HG02759 (cell line): ENCODE measurements at regions not wholly inside any gene's neighbourhood (a gene's known extent, or its start where the extent isn't known, plus 50 kb on each side); places are given as distances from the start of the nearest gene placed in this dataset.

Experiments
- ATAC-seq: cut with Tn5 transposase; IDR thresholded peaks from one replicate; pipeline ENCODE4 v1.9.1; 2021; ENCODE audit warnings: mild to moderate bottlenecking, moderate library complexity; ENCODE audit not compliant: unreplicated experiment

- no peak for ATAC-seq
Measured at GRCh38 chr11:79592824-79593223, 152.0 kb upstream of the TENM4 start.

- no peak for ATAC-seq
Measured at GRCh38 chr11:79592406-79592805, 151.6 kb upstream of the TENM4 start.

- no peak for ATAC-seq
Measured at GRCh38 chr11:79582434-79582833, 141.6 kb upstream of the TENM4 start.

GRCh38 chr11:79579063-79579462, 138.2 kb upstream of the TENM4 start:
- no peak for ATAC-seq

GRCh38 chr11:79578116-79578515, 137.3 kb upstream of the TENM4 start:
- no peak for ATAC-seq

- no peak for ATAC-seq
Measured at GRCh38 chr11:79575701-79576100, 134.9 kb upstream of the TENM4 start.

- no peak for ATAC-seq
Measured at GRCh38 chr11:79570104-79570503, 129.3 kb upstream of the TENM4 start.

GRCh38 chr11:79564288-79564925, 123.6 kb upstream of the TENM4 start:
- no peak for ATAC-seq

GRCh38 chr11:79561496-79561895, 120.7 kb upstream of the TENM4 start:
- ATAC-seq, result no peak

GRCh38 chr11:79550809-79551208, 110.0 kb upstream of the TENM4 start:
- no peak for ATAC-seq

- ATAC-seq, result no peak
Measured at GRCh38 chr11:79547256-79547655, 106.4 kb upstream of the TENM4 start.

- ATAC-seq, result no peak
Measured at GRCh38 chr11:79546351-79546750, 105.5 kb upstream of the TENM4 start.

- ATAC-seq, result no peak
Measured at GRCh38 chr11:79544361-79544760, 103.5 kb upstream of the TENM4 start.

- no peak for ATAC-seq
Measured at GRCh38 chr11:79543101-79543500, 102.3 kb upstream of the TENM4 start.

- ATAC-seq, result no peak
Measured at GRCh38 chr11:79541466-79541865, 100.6 kb upstream of the TENM4 start.

GRCh38 chr11:79538775-79539174, 97.9 kb upstream of the TENM4 start:
- no peak for ATAC-seq

- no peak for ATAC-seq
Measured at GRCh38 chr11:79536155-79536917, 95.5 kb upstream of the TENM4 start.

- no peak for ATAC-seq
Measured at GRCh38 chr11:79535606-79536005, 94.8 kb upstream of the TENM4 start.

- ATAC-seq, result no peak
Measured at GRCh38 chr11:79525257-79525656, 84.4 kb upstream of the TENM4 start.

- ATAC-seq, result no peak
Measured at GRCh38 chr11:79522626-79523025, 81.8 kb upstream of the TENM4 start.

- no peak for ATAC-seq
Measured at GRCh38 chr11:79520086-79520485, 79.3 kb upstream of the TENM4 start.

- no peak for ATAC-seq
Measured at GRCh38 chr11:79515781-79516180, 75.0 kb upstream of the TENM4 start.

- ATAC-seq, result no peak
Measured at GRCh38 chr11:79514695-79515094, 73.9 kb upstream of the TENM4 start.
